ENCODE measurements at regions not wholly inside any gene's neighbourhood (a gene's known extent, or its start where the extent isn't known, plus 50 kb on each side); places are given as distances from the start of the nearest gene placed in this dataset.

GRCh38 chr13:100815476-100816046 lies 141.0 kb upstream of the TMTC4 start:
- Histone ChIP-seq H3K9me3 (no peaks in the 10 kb centered on the region), H3K27me3 (no peaks in the 10 kb centered on the region), H3K4me1 (no peaks in the 10 kb centered on the region), H3K36me3 (ENCODE audit: low read depth, missing control alignments) (no peaks in the 10 kb centered on the region), H3K27ac (no peak overlapping the region), H3K4me3 (no peak overlapping the region)
- intact Hi-C loops (cut with DNase I; ENCODE audit: low total_unique reads) = no loop called here
- 54 to 57% methylated on average over 3 of the region's 3 CpGs for WGBS, 2 donors
- DNase-seq = no peak
- TF ChIP-seq, protein P1, sequence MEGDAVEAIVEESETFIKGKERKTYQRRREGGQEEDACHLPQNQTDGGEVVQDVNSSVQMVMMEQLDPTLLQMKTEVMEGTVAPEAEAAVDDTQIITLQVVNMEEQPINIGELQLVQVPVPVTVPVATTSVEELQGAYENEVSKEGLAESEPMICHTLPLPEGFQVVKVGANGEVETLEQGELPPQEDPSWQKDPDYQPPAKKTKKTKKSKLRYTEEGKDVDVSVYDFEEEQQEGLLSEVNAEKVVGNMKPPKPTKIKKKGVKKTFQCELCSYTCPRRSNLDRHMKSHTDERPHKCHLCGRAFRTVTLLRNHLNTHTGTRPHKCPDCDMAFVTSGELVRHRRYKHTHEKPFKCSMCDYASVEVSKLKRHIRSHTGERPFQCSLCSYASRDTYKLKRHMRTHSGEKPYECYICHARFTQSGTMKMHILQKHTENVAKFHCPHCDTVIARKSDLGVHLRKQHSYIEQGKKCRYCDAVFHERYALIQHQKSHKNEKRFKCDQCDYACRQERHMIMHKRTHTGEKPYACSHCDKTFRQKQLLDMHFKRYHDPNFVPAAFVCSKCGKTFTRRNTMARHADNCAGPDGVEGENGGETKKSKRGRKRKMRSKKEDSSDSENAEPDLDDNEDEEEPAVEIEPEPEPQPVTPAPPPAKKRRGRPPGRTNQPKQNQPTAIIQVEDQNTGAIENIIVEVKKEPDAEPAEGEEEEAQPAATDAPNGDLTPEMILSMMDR (IDR thresholded peaks at IDR 0.05) = no peak
- no peak for TF ChIP-seq POLR2A (IDR thresholded peaks at IDR 0.05)

GRCh38 chr13:100812982-100813584 lies 138.5 kb upstream of the TMTC4 start:
- no peak for DNase-seq
- Histone ChIP-seq H3K4me3 (no peak overlapping the region), H3K4me1 (no peaks in the 10 kb centered on the region), H3K27ac (no peak overlapping the region), H3K36me3 (ENCODE audit: low read depth, missing control alignments) (no peaks in the 10 kb centered on the region), H3K9me3 (no peaks in the 10 kb centered on the region), H3K27me3 (no peaks in the 10 kb centered on the region)
- TF ChIP-seq, protein P1 (IDR thresholded peaks at IDR 0.05) = no peak
- TF ChIP-seq POLR2A (IDR thresholded peaks at IDR 0.05) = no peak
- intact Hi-C loops (cut with DNase I; ENCODE audit: low total_unique reads) = no loop called here
- WGBS, 2 donors = 63 to 69% methylated on average over 2 of the region's 2 CpGs

GRCh38 chr13:100811928-100812327 lies 137.3 kb upstream of the TMTC4 start:
- 71 to 75% methylated on average over 2 of the region's 2 CpGs for WGBS, 2 donors
- TF ChIP-seq, protein P1 (IDR thresholded peaks at IDR 0.05) = no peak
- TF ChIP-seq POLR2A (IDR thresholded peaks at IDR 0.05) = no peak
- Histone ChIP-seq H3K4me3 (no peak overlapping the region), H3K36me3 (ENCODE audit: low read depth, missing control alignments) (no peaks in the 10 kb centered on the region), H3K4me1 (no peaks in the 10 kb centered on the region), H3K9me3 (no peaks in the 10 kb centered on the region), H3K27me3 (no peaks in the 10 kb centered on the region), H3K27ac (no peak overlapping the region)
- no peak for DNase-seq
- intact Hi-C loops (cut with DNase I; ENCODE audit: low total_unique reads) = no loop called here

- no peak overlapping the region for H3K4me3 ChIP-seq
- H3K9me3 ChIP-seq = no peaks in the 10 kb centered on the region
- H3K27me3 ChIP-seq = no peaks in the 10 kb centered on the region
- TF ChIP-seq, protein P1 (IDR thresholded peaks at IDR 0.05) = no peak
- no peaks in the 10 kb centered on the region for H3K4me1 ChIP-seq
- intact Hi-C loops (cut with DNase I; ENCODE audit: low total_unique reads) = no loop called here
- no peak overlapping the region for H3K27ac ChIP-seq
- H3K36me3 ChIP-seq (ENCODE audit: low read depth, missing control alignments) = no peaks in the 10 kb centered on the region
- WGBS, 2 donors = 76 to 79% methylated on average over 14 of the region's 14 CpGs
- DNase-seq = no peak
Measured at GRCh38 chr13:100811024-100811865, 136.7 kb upstream of the TMTC4 start.
